WTC11 (cell line): ENCODE measurements at regions not wholly inside any gene's neighbourhood (a gene's known extent, or its start where the extent isn't known, plus 50 kb on each side); places are given as distances from the start of the nearest gene placed in this dataset.

ENCODE experiments used
- ATAC-seq: fragments of 200-7000 bp; cut with Tn5 transposase; 2 replicates; pipeline ENCODE4 v1.10.0; 2021; ENCODE audit warnings: mild to moderate bottlenecking, moderate library complexity
- CTCF ChIA-PET: fragments of 300-600 bp; sonication (Branson Sonifier 250); formaldehyde crosslinking; loops from one replicate; lab custom pipeline; 2021; ENCODE audit warnings: antibody characterized with exemption; lab: Charles Lee
- POLR2A ChIA-PET: fragments of 350-600 bp; sonication (Branson Sonifier 250); formaldehyde crosslinking; loops from one replicate; lab custom pipeline; 2021; ENCODE audit warnings: antibody characterized with exemption; lab: Charles Lee
- DNase-seq: peaks from one replicate; pipeline ENCODE4 v3.0.0; 2021; ENCODE audit warnings: low spot score
- H3K27ac Mint-ChIP-seq: 2 replicates; pipeline ENCODE4 v1.8.0; 2021; ENCODE audit warnings: mixed read lengths
- H3K27me3 Mint-ChIP-seq: 2 replicates; pipeline ENCODE4 v1.8.0; 2021; ENCODE audit warnings: low read depth, mild to moderate bottlenecking, moderate library complexity, mixed read lengths
- H3K36me3 Mint-ChIP-seq: 2 replicates; pipeline ENCODE4 v1.8.0; 2021; ENCODE audit warnings: mixed read lengths
- H3K4me1 Mint-ChIP-seq: 2 replicates; pipeline ENCODE4 v1.8.0; 2022; ENCODE audit warnings: mixed read lengths
- H3K4me3 Mint-ChIP-seq: 2 replicates; pipeline ENCODE4 v1.8.0; 2021; ENCODE audit warnings: mild to moderate bottlenecking, moderate library complexity, mixed read lengths
- H3K9me3 Mint-ChIP-seq: 2 replicates; pipeline ENCODE4 v1.8.0; 2021; ENCODE audit warnings: mixed read lengths
- ELF4 ChIP-seq: sonication (generic); formaldehyde crosslinking; IDR thresholded peaks from 2 replicates; pipeline ENCODE4 v1.8.1; 2022; ENCODE audit warnings: low read depth, mild to moderate bottlenecking, moderate library complexity, missing genetic modification reagents
- JUN ChIP-seq: sonication (generic); formaldehyde crosslinking; IDR thresholded peaks from 2 replicates; pipeline ENCODE4 v1.8.0; 2023; ENCODE audit warnings: mild to moderate bottlenecking, missing genetic modification reagents
- KAT7 ChIP-seq: sonication (generic); formaldehyde crosslinking; IDR thresholded peaks from 2 replicates; pipeline ENCODE4 v1.8.1; 2023; ENCODE audit warnings: missing genetic modification reagents, mild to moderate bottlenecking, borderline replicate concordance
- NFYB ChIP-seq: sonication (generic); formaldehyde crosslinking; conservative IDR thresholded peaks from 2 replicates; pipeline ENCODE4 v1.8.0; 2022; ENCODE audit warnings: low read depth, missing genetic modification reagents
- NR1H2 ChIP-seq: sonication (generic); formaldehyde crosslinking; IDR thresholded peaks from 2 replicates; pipeline ENCODE4 v1.9.0; 2021; ENCODE audit warnings: mild to moderate bottlenecking, moderate library complexity, missing genetic modification reagents
- NR2C2 ChIP-seq: sonication (generic); formaldehyde crosslinking; IDR thresholded peaks from 2 replicates; pipeline ENCODE4 v1.8.0; 2022; ENCODE audit warnings: mild to moderate bottlenecking, missing genetic modification reagents
- PRRX2 ChIP-seq: fragments of 250-450 bp; sonication (Bioruptor Pico); IDR thresholded peaks from 2 replicates; pipeline ENCODE4 v1.8.0; 2021; ENCODE audit warnings: mild to moderate bottlenecking
- SOX15 ChIP-seq: fragments of 250-450 bp; sonication (Bioruptor Pico); IDR thresholded peaks from 2 replicates; pipeline ENCODE4 v1.9.0; 2021; ENCODE audit warnings: mild to moderate bottlenecking
- SP1 ChIP-seq: sonication (generic); formaldehyde crosslinking; conservative IDR thresholded peaks from 2 replicates; pipeline ENCODE4 v1.8.1; 2022; ENCODE audit warnings: missing genetic modification reagents
- TEAD4 ChIP-seq: sonication (generic); formaldehyde crosslinking; IDR thresholded peaks from 2 replicates; pipeline ENCODE4 v1.8.0; 2022; ENCODE audit warnings: mild to moderate bottlenecking, missing genetic modification reagents
- ZNF232 ChIP-seq: sonication (generic); formaldehyde crosslinking; IDR thresholded peaks from 2 replicates; pipeline ENCODE4 v1.8.0; 2022; ENCODE audit warnings: mild to moderate bottlenecking, missing genetic modification reagents
- ZNF396 ChIP-seq: fragments of 250-450 bp; sonication (Bioruptor Pico); IDR thresholded peaks from 2 replicates; pipeline ENCODE4 v1.8.0; 2021; ENCODE audit warnings: mild to moderate bottlenecking, moderate library complexity, borderline replicate concordance
- ZNF671 ChIP-seq: fragments of 250-450 bp; sonication (Bioruptor Pico); IDR thresholded peaks from 2 replicates; pipeline ENCODE4 v1.8.0; 2021; ENCODE audit warnings: mild to moderate bottlenecking
- TF ChIP-seq, protein P1 (sequence below): sonication (generic); formaldehyde crosslinking; IDR thresholded peaks from 2 replicates; pipeline ENCODE4 v1.8.0; 2022; ENCODE audit warnings: mild to moderate bottlenecking, missing genetic modification reagents
- TF ChIP-seq, protein P2 (sequence below): sonication (generic); formaldehyde crosslinking; IDR thresholded peaks from 2 replicates; pipeline ENCODE4 v1.8.1; 2023; ENCODE audit warnings: mild to moderate bottlenecking, moderate library complexity, missing genetic modification reagents
- TF ChIP-seq, protein P3 (sequence below): sonication (generic); formaldehyde crosslinking; IDR thresholded peaks from 2 replicates; pipeline ENCODE4 v1.8.1; 2022; ENCODE audit warnings: mild to moderate bottlenecking, missing genetic modification reagents, moderate library complexity, borderline replicate concordance
- TF ChIP-seq, protein P4 (sequence below): sonication (generic); formaldehyde crosslinking; IDR thresholded peaks from 2 replicates; pipeline ENCODE4 v1.8.1; 2023; ENCODE audit warnings: mild to moderate bottlenecking, missing genetic modification reagents
- TF ChIP-seq, protein P5 (sequence below): fragments of 250-450 bp; sonication (Bioruptor Pico); IDR thresholded peaks from 2 replicates; pipeline ENCODE4 v1.9.0; 2021; ENCODE audit warnings: mild to moderate bottlenecking
- TF ChIP-seq, protein P6 (sequence below): sonication (generic); formaldehyde crosslinking; IDR thresholded peaks from 2 replicates; pipeline ENCODE4 v1.8.1; 2022; ENCODE audit warnings: low read depth, missing genetic modification reagents, borderline replicate concordance
- TF ChIP-seq, protein P7 (sequence below): sonication (generic); formaldehyde crosslinking; IDR thresholded peaks from 2 replicates; pipeline ENCODE4 v1.8.1; 2022; ENCODE audit warnings: mild to moderate bottlenecking, moderate library complexity, missing genetic modification reagents

DNA sequence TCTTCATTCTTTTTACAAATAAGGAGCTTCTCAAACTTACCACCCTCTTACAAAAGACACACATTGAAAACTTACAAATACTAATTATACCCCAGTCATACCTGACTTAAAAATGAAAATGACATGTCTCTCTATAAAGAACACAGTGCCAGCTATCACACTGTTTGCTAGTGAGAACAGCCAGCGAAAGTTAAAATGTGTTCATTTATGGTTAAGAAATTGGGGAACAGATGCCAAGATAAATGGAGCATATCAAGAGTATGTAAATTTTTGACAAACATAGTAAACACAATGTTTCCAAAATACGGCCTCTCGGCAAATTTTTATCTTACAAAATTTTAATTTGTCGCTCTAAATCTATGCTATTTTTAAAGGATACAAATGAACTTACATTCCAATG, 1422.9 kb downstream of the KCNT2 start:
- no peaks in the 10 kb centered on the region for H3K36me3 Mint-ChIP-seq
- no peak overlapping the region for H3K4me3 Mint-ChIP-seq
- DNase-seq = no peak
- no peak for ATAC-seq
- POLR2A ChIA-PET = no interaction called here
- TF ChIP-seq, protein P1, sequence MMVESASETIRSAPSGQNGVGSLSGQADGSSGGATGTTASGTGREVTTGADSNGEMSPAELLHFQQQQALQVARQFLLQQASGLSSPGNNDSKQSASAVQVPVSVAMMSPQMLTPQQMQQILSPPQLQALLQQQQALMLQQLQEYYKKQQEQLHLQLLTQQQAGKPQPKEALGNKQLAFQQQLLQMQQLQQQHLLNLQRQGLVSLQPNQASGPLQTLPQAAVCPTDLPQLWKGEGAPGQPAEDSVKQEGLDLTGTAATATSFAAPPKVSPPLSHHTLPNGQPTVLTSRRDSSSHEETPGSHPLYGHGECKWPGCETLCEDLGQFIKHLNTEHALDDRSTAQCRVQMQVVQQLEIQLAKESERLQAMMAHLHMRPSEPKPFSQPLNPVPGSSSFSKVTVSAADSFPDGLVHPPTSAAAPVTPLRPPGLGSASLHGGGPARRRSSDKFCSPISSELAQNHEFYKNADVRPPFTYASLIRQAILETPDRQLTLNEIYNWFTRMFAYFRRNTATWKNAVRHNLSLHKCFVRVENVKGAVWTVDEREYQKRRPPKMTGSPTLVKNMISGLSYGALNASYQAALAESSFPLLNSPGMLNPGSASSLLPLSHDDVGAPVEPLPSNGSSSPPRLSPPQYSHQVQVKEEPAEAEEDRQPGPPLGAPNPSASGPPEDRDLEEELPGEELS (CRISPR knock-in tag) = no peak
- no peak for TF ChIP-seq KAT7 (CRISPR knock-in tag)
- TF ChIP-seq SP1 (CRISPR knock-in tag) = no peak
- no peak for TF ChIP-seq NFYB (CRISPR knock-in tag)
- TF ChIP-seq, protein P2, sequence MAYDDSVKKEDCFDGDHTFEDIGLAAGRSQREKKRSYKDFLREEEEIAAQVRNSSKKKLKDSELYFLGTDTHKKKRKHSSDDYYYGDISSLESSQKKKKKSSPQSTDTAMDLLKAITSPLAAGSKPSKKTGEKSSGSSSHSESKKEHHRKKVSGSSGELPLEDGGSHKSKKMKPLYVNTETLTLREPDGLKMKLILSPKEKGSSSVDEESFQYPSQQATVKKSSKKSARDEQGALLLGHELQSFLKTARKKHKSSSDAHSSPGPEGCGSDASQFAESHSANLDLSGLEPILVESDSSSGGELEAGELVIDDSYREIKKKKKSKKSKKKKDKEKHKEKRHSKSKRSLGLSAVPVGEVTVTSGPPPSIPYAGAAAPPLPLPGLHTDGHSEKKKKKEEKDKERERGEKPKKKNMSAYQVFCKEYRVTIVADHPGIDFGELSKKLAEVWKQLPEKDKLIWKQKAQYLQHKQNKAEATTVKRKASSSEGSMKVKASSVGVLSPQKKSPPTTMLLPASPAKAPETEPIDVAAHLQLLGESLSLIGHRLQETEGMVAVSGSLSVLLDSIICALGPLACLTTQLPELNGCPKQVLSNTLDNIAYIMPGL (CRISPR knock-in tag) = no peak
- no peak for TF ChIP-seq PRRX2 (CRISPR knock-in tag)
- no peak for TF ChIP-seq ELF4
- no peak for TF ChIP-seq TEAD4 (CRISPR knock-in tag)
- TF ChIP-seq ZNF232 (CRISPR knock-in tag) = no peak
- TF ChIP-seq, protein P3, sequence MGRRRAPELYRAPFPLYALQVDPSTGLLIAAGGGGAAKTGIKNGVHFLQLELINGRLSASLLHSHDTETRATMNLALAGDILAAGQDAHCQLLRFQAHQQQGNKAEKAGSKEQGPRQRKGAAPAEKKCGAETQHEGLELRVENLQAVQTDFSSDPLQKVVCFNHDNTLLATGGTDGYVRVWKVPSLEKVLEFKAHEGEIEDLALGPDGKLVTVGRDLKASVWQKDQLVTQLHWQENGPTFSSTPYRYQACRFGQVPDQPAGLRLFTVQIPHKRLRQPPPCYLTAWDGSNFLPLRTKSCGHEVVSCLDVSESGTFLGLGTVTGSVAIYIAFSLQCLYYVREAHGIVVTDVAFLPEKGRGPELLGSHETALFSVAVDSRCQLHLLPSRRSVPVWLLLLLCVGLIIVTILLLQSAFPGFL (CRISPR knock-in tag) = no peak
- no peak for TF ChIP-seq NR1H2
- no peak for TF ChIP-seq SOX15 (CRISPR knock-in tag)
- no peak for TF ChIP-seq NR2C2 (CRISPR knock-in tag)
- TF ChIP-seq ZNF396 (CRISPR knock-in tag) = no peak
- TF ChIP-seq, protein P4, sequence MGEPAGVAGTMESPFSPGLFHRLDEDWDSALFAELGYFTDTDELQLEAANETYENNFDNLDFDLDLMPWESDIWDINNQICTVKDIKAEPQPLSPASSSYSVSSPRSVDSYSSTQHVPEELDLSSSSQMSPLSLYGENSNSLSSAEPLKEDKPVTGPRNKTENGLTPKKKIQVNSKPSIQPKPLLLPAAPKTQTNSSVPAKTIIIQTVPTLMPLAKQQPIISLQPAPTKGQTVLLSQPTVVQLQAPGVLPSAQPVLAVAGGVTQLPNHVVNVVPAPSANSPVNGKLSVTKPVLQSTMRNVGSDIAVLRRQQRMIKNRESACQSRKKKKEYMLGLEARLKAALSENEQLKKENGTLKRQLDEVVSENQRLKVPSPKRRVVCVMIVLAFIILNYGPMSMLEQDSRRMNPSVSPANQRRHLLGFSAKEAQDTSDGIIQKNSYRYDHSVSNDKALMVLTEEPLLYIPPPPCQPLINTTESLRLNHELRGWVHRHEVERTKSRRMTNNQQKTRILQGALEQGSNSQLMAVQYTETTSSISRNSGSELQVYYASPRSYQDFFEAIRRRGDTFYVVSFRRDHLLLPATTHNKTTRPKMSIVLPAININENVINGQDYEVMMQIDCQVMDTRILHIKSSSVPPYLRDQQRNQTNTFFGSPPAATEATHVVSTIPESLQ = no peak
- TF ChIP-seq, protein P5, sequence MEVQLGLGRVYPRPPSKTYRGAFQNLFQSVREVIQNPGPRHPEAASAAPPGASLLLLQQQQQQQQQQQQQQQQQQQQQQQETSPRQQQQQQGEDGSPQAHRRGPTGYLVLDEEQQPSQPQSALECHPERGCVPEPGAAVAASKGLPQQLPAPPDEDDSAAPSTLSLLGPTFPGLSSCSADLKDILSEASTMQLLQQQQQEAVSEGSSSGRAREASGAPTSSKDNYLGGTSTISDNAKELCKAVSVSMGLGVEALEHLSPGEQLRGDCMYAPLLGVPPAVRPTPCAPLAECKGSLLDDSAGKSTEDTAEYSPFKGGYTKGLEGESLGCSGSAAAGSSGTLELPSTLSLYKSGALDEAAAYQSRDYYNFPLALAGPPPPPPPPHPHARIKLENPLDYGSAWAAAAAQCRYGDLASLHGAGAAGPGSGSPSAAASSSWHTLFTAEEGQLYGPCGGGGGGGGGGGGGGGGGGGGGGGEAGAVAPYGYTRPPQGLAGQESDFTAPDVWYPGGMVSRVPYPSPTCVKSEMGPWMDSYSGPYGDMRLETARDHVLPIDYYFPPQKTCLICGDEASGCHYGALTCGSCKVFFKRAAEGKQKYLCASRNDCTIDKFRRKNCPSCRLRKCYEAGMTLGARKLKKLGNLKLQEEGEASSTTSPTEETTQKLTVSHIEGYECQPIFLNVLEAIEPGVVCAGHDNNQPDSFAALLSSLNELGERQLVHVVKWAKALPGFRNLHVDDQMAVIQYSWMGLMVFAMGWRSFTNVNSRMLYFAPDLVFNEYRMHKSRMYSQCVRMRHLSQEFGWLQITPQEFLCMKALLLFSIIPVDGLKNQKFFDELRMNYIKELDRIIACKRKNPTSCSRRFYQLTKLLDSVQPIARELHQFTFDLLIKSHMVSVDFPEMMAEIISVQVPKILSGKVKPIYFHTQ = no peak
- TF ChIP-seq, protein P6, sequence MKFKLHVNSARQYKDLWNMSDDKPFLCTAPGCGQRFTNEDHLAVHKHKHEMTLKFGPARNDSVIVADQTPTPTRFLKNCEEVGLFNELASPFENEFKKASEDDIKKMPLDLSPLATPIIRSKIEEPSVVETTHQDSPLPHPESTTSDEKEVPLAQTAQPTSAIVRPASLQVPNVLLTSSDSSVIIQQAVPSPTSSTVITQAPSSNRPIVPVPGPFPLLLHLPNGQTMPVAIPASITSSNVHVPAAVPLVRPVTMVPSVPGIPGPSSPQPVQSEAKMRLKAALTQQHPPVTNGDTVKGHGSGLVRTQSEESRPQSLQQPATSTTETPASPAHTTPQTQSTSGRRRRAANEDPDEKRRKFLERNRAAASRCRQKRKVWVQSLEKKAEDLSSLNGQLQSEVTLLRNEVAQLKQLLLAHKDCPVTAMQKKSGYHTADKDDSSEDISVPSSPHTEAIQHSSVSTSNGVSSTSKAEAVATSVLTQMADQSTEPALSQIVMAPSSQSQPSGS (CRISPR knock-in tag) = no peak
- no peak for TF ChIP-seq JUN
- no peak for TF ChIP-seq ZNF671
- TF ChIP-seq, protein P7, sequence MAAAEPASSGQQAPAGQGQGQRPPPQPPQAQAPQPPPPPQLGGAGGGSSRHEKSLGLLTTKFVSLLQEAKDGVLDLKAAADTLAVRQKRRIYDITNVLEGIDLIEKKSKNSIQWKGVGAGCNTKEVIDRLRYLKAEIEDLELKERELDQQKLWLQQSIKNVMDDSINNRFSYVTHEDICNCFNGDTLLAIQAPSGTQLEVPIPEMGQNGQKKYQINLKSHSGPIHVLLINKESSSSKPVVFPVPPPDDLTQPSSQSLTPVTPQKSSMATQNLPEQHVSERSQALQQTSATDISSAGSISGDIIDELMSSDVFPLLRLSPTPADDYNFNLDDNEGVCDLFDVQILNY (CRISPR knock-in tag) = no peak
- no peaks in the 10 kb centered on the region for H3K4me1 Mint-ChIP-seq
- no peaks in the 10 kb centered on the region for H3K27me3 Mint-ChIP-seq
- H3K27ac Mint-ChIP-seq = no peak overlapping the region
- CTCF ChIA-PET = no interaction called here
- peaks cover 3% of the 10 kb centered on the region; the same call in 1 of the 2 replicates for H3K9me3 Mint-ChIP-seq
